ENCODE measurements at regions not wholly inside any gene's neighbourhood (a gene's known extent, or its start where the extent isn't known, plus 50 kb on each side); places are given as distances from the start of the nearest gene placed in this dataset.

DNA sequence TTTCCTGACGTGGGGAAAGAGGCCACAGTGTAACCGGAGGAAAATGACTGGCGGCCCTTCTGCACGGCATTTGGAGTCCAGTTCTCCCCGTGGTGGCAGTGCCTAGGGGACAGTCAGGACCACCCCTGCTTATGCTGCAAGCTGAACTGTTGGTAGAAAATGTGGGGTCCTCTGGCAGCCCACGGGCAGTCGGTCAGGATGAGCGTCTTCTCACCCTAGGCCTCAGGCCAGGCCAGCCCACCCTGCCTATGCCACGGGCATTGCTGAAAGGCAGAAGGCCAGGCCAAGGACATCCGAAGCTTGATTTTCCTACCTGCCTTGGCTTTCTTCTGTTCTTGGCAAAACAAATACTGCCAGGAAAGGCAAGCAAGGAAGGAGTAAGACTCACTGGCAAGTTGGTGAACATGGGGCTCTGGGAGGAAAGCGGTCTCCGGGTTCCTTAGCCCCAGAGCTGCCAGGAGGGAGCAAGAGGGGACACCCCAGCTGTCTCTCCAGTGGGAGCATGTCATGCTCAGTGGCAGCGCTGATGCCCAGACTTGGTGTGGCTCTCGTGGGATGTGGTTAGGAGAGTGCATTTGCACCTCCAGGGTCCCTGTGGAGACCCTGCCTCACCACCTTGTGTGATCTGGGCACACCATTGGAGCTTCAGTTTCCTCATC lies 311.6 kb downstream of the QKI start:
- Histone ChIP-seq H3K4me1 (no peaks in the 10 kb centered on the region), H3K4me3 (no peak overlapping the region), H3K9me3 (no peaks in the 10 kb centered on the region), H3K27me3 (no peaks in the 10 kb centered on the region), H3K27ac (replicated peaks in 1 of 4) (no peak overlapping the region), H3K36me3 (no peaks in the 10 kb centered on the region)
- TF ChIP-seq POLR2AphosphoS5 (IDR thresholded peaks at IDR 0.05): no peak
- TF ChIP-seq, protein P1, sequence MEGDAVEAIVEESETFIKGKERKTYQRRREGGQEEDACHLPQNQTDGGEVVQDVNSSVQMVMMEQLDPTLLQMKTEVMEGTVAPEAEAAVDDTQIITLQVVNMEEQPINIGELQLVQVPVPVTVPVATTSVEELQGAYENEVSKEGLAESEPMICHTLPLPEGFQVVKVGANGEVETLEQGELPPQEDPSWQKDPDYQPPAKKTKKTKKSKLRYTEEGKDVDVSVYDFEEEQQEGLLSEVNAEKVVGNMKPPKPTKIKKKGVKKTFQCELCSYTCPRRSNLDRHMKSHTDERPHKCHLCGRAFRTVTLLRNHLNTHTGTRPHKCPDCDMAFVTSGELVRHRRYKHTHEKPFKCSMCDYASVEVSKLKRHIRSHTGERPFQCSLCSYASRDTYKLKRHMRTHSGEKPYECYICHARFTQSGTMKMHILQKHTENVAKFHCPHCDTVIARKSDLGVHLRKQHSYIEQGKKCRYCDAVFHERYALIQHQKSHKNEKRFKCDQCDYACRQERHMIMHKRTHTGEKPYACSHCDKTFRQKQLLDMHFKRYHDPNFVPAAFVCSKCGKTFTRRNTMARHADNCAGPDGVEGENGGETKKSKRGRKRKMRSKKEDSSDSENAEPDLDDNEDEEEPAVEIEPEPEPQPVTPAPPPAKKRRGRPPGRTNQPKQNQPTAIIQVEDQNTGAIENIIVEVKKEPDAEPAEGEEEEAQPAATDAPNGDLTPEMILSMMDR (IDR thresholded peaks at IDR 0.05): no peak
- no peak for TF ChIP-seq EP300 (IDR thresholded peaks at IDR 0.05)
- intact Hi-C loops (cut with DNase I): no loop called here
- 82% methylated on average over 14 of the region's 14 CpGs for WGBS
- no peak for DNase-seq (ENCODE audit: extremely low spot score)

DNA sequence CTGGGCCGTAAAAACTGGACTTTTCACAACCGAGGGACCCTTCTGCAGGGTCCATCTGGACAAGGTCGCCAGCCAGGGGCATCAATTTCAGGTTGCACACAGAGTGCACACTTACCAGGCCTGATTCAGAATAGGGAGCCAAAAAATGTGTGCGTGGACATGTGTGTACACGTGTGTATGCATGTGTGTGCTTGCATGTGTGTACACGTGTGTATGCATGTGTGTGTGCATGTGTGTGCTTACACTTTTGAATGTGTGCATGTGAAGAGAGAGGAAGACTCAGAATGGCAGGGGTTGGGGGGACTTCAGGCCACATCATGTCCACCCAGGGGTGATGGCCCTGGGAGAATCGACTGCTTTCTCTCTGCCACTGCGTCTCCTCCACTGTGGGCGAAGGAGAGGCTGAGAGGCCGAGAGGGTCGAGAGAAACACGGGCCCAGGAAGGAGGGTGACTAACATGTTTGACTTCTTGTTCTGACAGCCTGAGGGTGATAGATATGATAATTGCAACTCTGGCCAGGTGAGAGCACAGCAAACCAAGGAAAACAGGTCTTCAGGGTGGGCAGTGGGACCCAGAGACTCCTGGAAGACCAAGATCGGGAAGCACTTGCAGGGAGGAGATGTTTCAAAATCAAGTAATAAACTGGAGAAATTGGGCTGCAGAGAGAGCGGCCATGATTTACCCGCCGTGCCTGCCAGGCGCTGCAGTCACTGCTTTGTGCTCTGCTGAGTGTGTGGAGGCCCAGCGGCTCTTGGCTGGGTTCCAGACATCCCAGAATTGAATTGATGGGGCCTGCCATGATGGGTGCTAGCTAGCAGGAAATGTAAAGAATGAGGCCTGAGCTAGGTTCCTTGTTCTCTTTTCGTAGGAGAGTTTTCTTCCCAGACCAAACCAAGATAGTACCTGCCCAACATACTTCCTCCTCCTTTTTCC lies 310.8 kb downstream of the QKI start:
- WGBS: 84% methylated on average over 19 of the region's 19 CpGs
- H3K4me3 ChIP-seq: no peak overlapping the region
- no peaks in the 10 kb centered on the region for H3K27me3 ChIP-seq
- H3K9me3 ChIP-seq: no peaks in the 10 kb centered on the region
- H3K4me1 ChIP-seq: no peaks in the 10 kb centered on the region
- intact Hi-C loops (cut with DNase I): no loop called here
- no peak for TF ChIP-seq POLR2A (IDR thresholded peaks at IDR 0.05; ENCODE audit: low read depth)
- no peak for TF ChIP-seq EP300 (IDR thresholded peaks at IDR 0.05)
- TF ChIP-seq, protein P1 (IDR thresholded peaks at IDR 0.05): no peak
- no peak for TF ChIP-seq POLR2AphosphoS5 (IDR thresholded peaks at IDR 0.05)
- no peaks in the 10 kb centered on the region for H3K36me3 ChIP-seq
- DNase-seq (ENCODE audit: extremely low spot score): no peak
- H3K27ac ChIP-seq (replicated peaks in 1 of 4): no peak overlapping the region

DNA sequence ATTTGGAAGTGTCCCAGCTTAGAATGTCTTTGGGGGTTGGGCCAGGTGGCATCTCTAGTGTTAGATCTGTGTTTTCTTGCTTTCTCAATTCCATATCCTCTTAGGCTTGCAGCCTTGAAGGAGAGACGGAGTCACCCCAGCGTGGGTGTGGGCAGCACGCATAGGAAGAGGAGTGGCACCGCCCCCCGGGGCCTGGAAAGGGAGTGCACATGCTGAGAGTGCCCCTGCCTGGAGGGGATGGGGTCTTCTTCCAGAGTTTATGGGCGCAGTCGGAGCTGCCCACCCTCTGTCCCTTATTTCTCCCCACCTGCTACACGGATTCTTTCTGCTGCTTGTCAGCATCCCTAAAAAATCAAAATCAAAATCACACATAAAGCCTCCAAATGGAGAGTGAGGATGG lies 309.7 kb downstream of the QKI start:
- intact Hi-C loops (cut with DNase I): no loop called here

DNA sequence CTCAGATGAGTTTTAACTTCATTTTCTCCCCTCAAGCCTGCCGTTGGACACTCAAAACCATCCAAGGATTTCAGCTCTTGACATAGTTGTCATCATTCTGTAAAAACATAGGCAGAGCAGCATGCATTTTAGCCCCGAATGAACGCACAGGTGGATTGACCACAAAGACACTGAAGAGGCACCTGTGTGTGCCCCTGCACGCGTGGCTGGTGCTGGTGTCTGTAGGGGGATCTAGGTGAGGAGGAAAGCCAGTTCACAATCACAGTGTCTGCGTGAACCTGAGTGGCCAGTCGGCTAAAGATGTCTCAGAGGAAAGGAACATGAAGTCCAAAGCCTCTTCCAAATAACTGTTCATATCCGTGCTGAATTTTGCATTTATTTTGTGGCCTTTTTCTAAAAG lies 309.2 kb downstream of the QKI start:
- H3K27ac ChIP-seq (replicated peaks in 1 of 4): no peak overlapping the region
- intact Hi-C loops (cut with DNase I): no loop called here
- 98% methylated on average over 8 of the region's 8 CpGs for WGBS
- H3K4me3 ChIP-seq: no peak overlapping the region
- no peak for DNase-seq (ENCODE audit: extremely low spot score)
- H3K36me3 ChIP-seq: no peaks in the 10 kb centered on the region
- no peaks in the 10 kb centered on the region for H3K9me3 ChIP-seq
- TF ChIP-seq EP300 (IDR thresholded peaks at IDR 0.05): no peak
- TF ChIP-seq, protein P1 (IDR thresholded peaks at IDR 0.05): no peak
- TF ChIP-seq POLR2AphosphoS5 (IDR thresholded peaks at IDR 0.05): no peak
- no peak for TF ChIP-seq POLR2A (IDR thresholded peaks at IDR 0.05; ENCODE audit: low read depth)
- no peaks in the 10 kb centered on the region for H3K27me3 ChIP-seq
- H3K4me1 ChIP-seq: no peaks in the 10 kb centered on the region

More for the DNA sequence above, 309.7 kb downstream of the QKI start:
- WGBS: 91% methylated on average over 8 of the region's 8 CpGs
- Histone ChIP-seq H3K36me3 (no peaks in the 10 kb centered on the region), H3K4me1 (no peaks in the 10 kb centered on the region), H3K4me3 (no peak overlapping the region), H3K9me3 (no peaks in the 10 kb centered on the region), H3K27ac (replicated peaks in 1 of 4) (no peak overlapping the region), H3K27me3 (no peaks in the 10 kb centered on the region)
- DNase-seq (ENCODE audit: extremely low spot score): no peak
- TF ChIP-seq POLR2A (IDR thresholded peaks at IDR 0.05; ENCODE audit: low read depth): no peak
- TF ChIP-seq EP300 (IDR thresholded peaks at IDR 0.05): no peak
- TF ChIP-seq POLR2AphosphoS5 (IDR thresholded peaks at IDR 0.05): no peak
- TF ChIP-seq, protein P1 (IDR thresholded peaks at IDR 0.05): no peak

All from esophagus muscularis mucosa (tissue), 4 donors.